H9 (cell line): ENCODE measurements at regions not wholly inside any gene's neighbourhood (a gene's known extent, or its start where the extent isn't known, plus 50 kb on each side); places are given as distances from the start of the nearest gene placed in this dataset.

ENCODE experiments used
- DNase-seq: peaks from one replicate; pipeline ENCODE4 v3.0.0-alpha.2; 2017
- H2AFZ ChIP-seq: one replicate; pipeline ENCODE4 v1.6.1; 2013; ENCODE audit warnings: mild to moderate bottlenecking, low read length, control low read depth, moderate library complexity
- H2AK5ac ChIP-seq: 2 replicates; pipeline ENCODE4 v1.6.1; 2013; ENCODE audit warnings: low read length, control low read depth, mixed read lengths; ENCODE audit not compliant: insufficient read length
- H2BK120ac ChIP-seq: one replicate; pipeline ENCODE4 v1.6.1; 2013; ENCODE audit warnings: low read depth, mild to moderate bottlenecking, low read length, control low read depth, inconsistent platforms; ENCODE audit not compliant: poor library complexity, severe bottlenecking
- H2BK12ac ChIP-seq: 2 replicates; pipeline ENCODE4 v1.6.1; 2013; ENCODE audit warnings: low read length, control low read depth, mixed read lengths, low read depth; ENCODE audit not compliant: insufficient read length
- H2BK15ac ChIP-seq: 2 replicates; pipeline ENCODE4 v1.6.1; 2013; ENCODE audit warnings: low read depth, low read length, control low read depth
- H2BK20ac ChIP-seq: one replicate; pipeline ENCODE4 v1.6.1; 2013; ENCODE audit warnings: low read depth, mild to moderate bottlenecking, low read length, control low read depth, inconsistent platforms; ENCODE audit not compliant: poor library complexity, severe bottlenecking
- H2BK5ac ChIP-seq: 2 replicates; pipeline ENCODE4 v1.6.1; 2013; ENCODE audit warnings: low read length, control low read depth, mixed read lengths; ENCODE audit not compliant: insufficient read length
- H3K14ac ChIP-seq: 2 replicates; pipeline ENCODE4 v1.6.1; 2013; ENCODE audit warnings: low read length, control low read depth; ENCODE audit not compliant: insufficient read depth
- H3K18ac ChIP-seq: 2 replicates; pipeline ENCODE4 v1.6.1; 2013; ENCODE audit warnings: low read depth, mild to moderate bottlenecking, mixed read lengths, low read length, control low read depth; ENCODE audit not compliant: insufficient read length
- H3K23ac ChIP-seq: 2 replicates; pipeline ENCODE4 v1.6.1; 2013; ENCODE audit warnings: low read length, control low read depth, mixed read lengths, low read depth; ENCODE audit not compliant: insufficient read length
- H3K23me2 ChIP-seq: 2 replicates; pipeline ENCODE4 v1.6.1; 2013; ENCODE audit warnings: low read depth, mild to moderate bottlenecking, mixed read lengths, low read length, control low read depth; ENCODE audit not compliant: insufficient read length, poor library complexity, severe bottlenecking
- H3K27ac ChIP-seq: 2 replicates; pipeline ENCODE4 v1.5.1; 2013; ENCODE audit warnings: low read length, control low read depth, mixed read lengths, low read depth; ENCODE audit not compliant: insufficient read length
- H3K27me3 ChIP-seq: 2 replicates; pipeline ENCODE4 v1.6.1; 2013; ENCODE audit warnings: low read length, control low read depth, inconsistent platforms; ENCODE audit not compliant: insufficient read depth
- H3K4ac ChIP-seq: 2 replicates; pipeline ENCODE4 v1.6.1; 2013; ENCODE audit warnings: low read depth, mild to moderate bottlenecking, control low read depth, inconsistent platforms, low read length, moderate library complexity
- H3K4me1 ChIP-seq: 2 replicates; pipeline ENCODE4 v1.6.1; 2013; ENCODE audit warnings: low read length, control low read depth, inconsistent platforms; ENCODE audit not compliant: insufficient read depth
- H3K4me2 ChIP-seq: 2 replicates; pipeline ENCODE4 v1.6.1; 2013; ENCODE audit warnings: low read length, control low read depth, mixed read lengths; ENCODE audit not compliant: insufficient read length, insufficient read depth
- H3K56ac ChIP-seq: 2 replicates; pipeline ENCODE4 v1.6.1; 2013; ENCODE audit warnings: low read depth, mild to moderate bottlenecking, mixed read lengths, low read length, control low read depth; ENCODE audit not compliant: insufficient read length
- H3K79me1 ChIP-seq: 2 replicates; pipeline ENCODE4 v1.6.1; 2013; ENCODE audit warnings: low read depth, mild to moderate bottlenecking, moderate library complexity, low read length, control low read depth, inconsistent platforms; ENCODE audit not compliant: insufficient read depth, poor library complexity, severe bottlenecking
- H3K79me2 ChIP-seq: 2 replicates; pipeline ENCODE4 v1.6.1; 2013; ENCODE audit warnings: low read length, control low read depth, inconsistent platforms; ENCODE audit not compliant: insufficient read depth
- H3K9ac ChIP-seq: 2 replicates; pipeline ENCODE4 v1.6.1; 2013; ENCODE audit warnings: low read length, control low read depth, mixed read lengths; ENCODE audit not compliant: insufficient read length; ENCODE audit errors: extremely low read depth
- H3K9me3 ChIP-seq: one replicate; pipeline ENCODE4 v1.6.1; 2013; ENCODE audit warnings: low read depth, low read length, inconsistent platforms; ENCODE audit not compliant: control insufficient read depth
- H3T11ph ChIP-seq: one replicate; pipeline ENCODE4 v1.6.1; 2013; ENCODE audit warnings: mild to moderate bottlenecking, low read length, control low read depth, inconsistent platforms
- H4K20me1 ChIP-seq: one replicate; pipeline ENCODE4 v1.6.1; 2013; ENCODE audit not compliant: control insufficient read depth, insufficient read length, insufficient read depth
- H4K5ac ChIP-seq: 2 replicates; pipeline ENCODE4 v1.6.1; 2013; ENCODE audit warnings: low read depth, mild to moderate bottlenecking, mixed read lengths, low read length, control low read depth; ENCODE audit not compliant: insufficient read length
- H4K8ac ChIP-seq: replicated peaks from 2 replicates; pipeline ENCODE4 v1.6.1; 2013; ENCODE audit warnings: low read length, control low read depth, mixed read lengths, low read depth; ENCODE audit not compliant: insufficient read length
- H4K91ac ChIP-seq: 2 replicates; pipeline ENCODE4 v1.6.1; 2013; ENCODE audit warnings: low read depth, mild to moderate bottlenecking, moderate library complexity, mixed read lengths, low read length, control low read depth; ENCODE audit not compliant: insufficient read length
- H3K27ac Mint-ChIP-seq, 3 experiments: 2 replicates in 2 of 3; 3 replicates in 1 of 3; pipeline ENCODE4 v1.8.0; 2020 to 2021; ENCODE audit warnings: mixed read lengths in 3 of 3, mild to moderate bottlenecking in 1 of 3, moderate library complexity in 1 of 3
- H3K27me3 Mint-ChIP-seq: 2 replicates; pipeline ENCODE4 v1.8.0; 2021; ENCODE audit warnings: low read depth, mild to moderate bottlenecking, moderate library complexity, mixed read lengths
- H3K36me3 Mint-ChIP-seq, 3 experiments: 2 replicates in 2 of 3; 3 replicates in 1 of 3; pipeline ENCODE4 v1.8.0; 2020 to 2021; ENCODE audit warnings: low read depth in 3 of 3, mixed read lengths in 3 of 3; ENCODE audit not compliant: insufficient read depth in 1 of 3
- H3K4me1 Mint-ChIP-seq, 2 experiments: 2 replicates each; pipeline ENCODE4 v1.8.0; 2020; ENCODE audit warnings: mixed read lengths in 2 of 2
- H3K4me3 Mint-ChIP-seq, 2 experiments: 2 replicates in 1 of 2; 3 replicates in 1 of 2; pipeline ENCODE4 v1.8.0; 2020 to 2021; ENCODE audit warnings: mild to moderate bottlenecking in 2 of 2, mixed read lengths in 2 of 2, moderate library complexity in 1 of 2
- H3K9me3 Mint-ChIP-seq, 2 experiments: 2 replicates in 1 of 2; 3 replicates in 1 of 2; pipeline ENCODE4 v1.8.0; 2020; ENCODE audit warnings: mild to moderate bottlenecking in 2 of 2, mixed read lengths in 2 of 2, moderate library complexity in 1 of 2
- CTCF ChIP-seq: fragments of 200-600 bp; sonication (generic); conservative IDR thresholded peaks from 3 replicates; pipeline ENCODE4 v1.8.0; 2021; ENCODE audit warnings: antibody characterized with exemption, mild to moderate bottlenecking
- WGBS: extraction: QIAGEN DNeasy Blood & Tissue Kit; methylation state at CpG from one replicate; pipeline ENCODE4 v1.1.7; 2013; ENCODE audit warnings: missing lambda C conversion rate, low lambda C conversion rate, mixed read lengths; ENCODE audit not compliant: insufficient read length; ENCODE audit errors: extremely low coverage; 5-methylcytosine and 5-hydroxymethylcytosine counted together

DNA sequence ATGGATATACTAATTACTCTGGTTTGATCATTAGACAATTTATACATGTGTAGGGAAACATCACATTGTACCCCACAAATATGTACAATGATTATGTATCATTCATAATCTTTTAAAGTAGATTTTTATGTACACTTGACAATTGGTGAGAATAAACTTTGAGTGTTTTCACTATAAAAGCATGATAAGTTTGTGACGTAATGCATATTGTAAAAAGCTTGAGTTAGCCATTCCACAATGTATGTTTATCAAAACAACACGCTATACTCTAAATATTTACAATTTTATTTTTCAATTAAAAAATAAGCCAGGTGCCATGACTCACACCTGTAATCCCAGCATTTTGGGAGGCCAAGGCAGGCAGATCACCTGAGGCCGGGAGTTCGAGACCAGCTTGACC, 360.1 kb upstream of the ITGA1 start:
- Histone ChIP-seq H3K4me2 (no peak overlapping the region), H2BK5ac (no peak overlapping the region), H4K8ac (no peak overlapping the region), H3K18ac (no peak overlapping the region), H3K4ac (no peak overlapping the region), H2BK120ac (no peak overlapping the region), H3K4me1 (no peaks in the 10 kb centered on the region), H2BK20ac (no peak overlapping the region), H3T11ph (no peak overlapping the region), H3K23ac (no peak overlapping the region), H3K27ac (no peak overlapping the region), H3K9me3 (no peaks in the 10 kb centered on the region), H3K79me1 (no peaks in the 10 kb centered on the region), H4K91ac (no peak overlapping the region), H3K14ac (no peak overlapping the region), H2AK5ac (no peak overlapping the region), H4K5ac (no peak overlapping the region), H3K9ac (no peak overlapping the region), H2BK12ac (no peak overlapping the region), H2AFZ (no peak overlapping the region), H3K27me3 (no peaks in the 10 kb centered on the region), H4K20me1 (no peaks in the 10 kb centered on the region), H3K56ac (no peak overlapping the region), H2BK15ac (no peak overlapping the region), H3K79me2 (no peaks in the 10 kb centered on the region), H3K23me2 (no peaks in the 10 kb centered on the region)
- no peaks in the 10 kb centered on the region; a peak in 2 of 4 replicates for H3K4me1 Mint-ChIP-seq
- no peak for TF ChIP-seq CTCF
- H3K27me3 Mint-ChIP-seq = no peaks in the 10 kb centered on the region
- DNase-seq = no peak
- H3K9me3 Mint-ChIP-seq = peaks cover 4 to 6% of the 10 kb centered on the region in 2 experiments
- no peak overlapping the region for H3K27ac Mint-ChIP-seq
- WGBS = no CpG with 5 or more reads among the region's 4 CpGs
- no peak overlapping the region for H3K4me3 Mint-ChIP-seq
- peaks cover 1 to 5% (median 3%) of the 10 kb centered on the region in 3 experiments; a peak in 3 of 7 replicates for H3K36me3 Mint-ChIP-seq
